K562 (cell line): ENCODE measurements at regions not wholly inside any gene's neighbourhood (a gene's known extent, or its start where the extent isn't known, plus 50 kb on each side); places are given as distances from the start of the nearest gene placed in this dataset.

Source experiments
- ATAC-seq: fragments of 200-7000 bp; cut with Tn5 transposase; 3 replicates; pipeline ENCODE4 v1.9.1; 2020; ENCODE audit warnings: moderate library complexity
- BruUV-seq: library from RNA; stranded (reverse); fragments of 400-500 nt; replicated peaks from 2 replicates; lab custom pipeline; 2021; lab: Mats Ljungman, UMichigan
- CTCF ChIA-PET: fragments of 300-600 bp; formaldehyde crosslinking; extraction: SDS; loops from one replicate; lab custom pipeline; 2021; ENCODE audit warnings: low intra/inter-chr PET ratio; lab: Yijun Ruan, JAX
- POLR2A ChIA-PET: fragments of 300-600, 350-650 bp; sonication (Branson Sonifier 250); formaldehyde crosslinking; extraction: SDS; loops from one replicate; lab custom pipeline; 2021; ENCODE audit warnings: antibody characterized with exemption, inconsistent platforms; lab: Yijun Ruan, JAX
- DNase-seq, 4 experiments: peaks; one replicate each; pipeline versions ENCODE4 v3.0.0 to v3.0.0-alpha.2; 2011 to 2018; ENCODE audit warnings: low spot score in 3 of 4, mixed read lengths in 3 of 4; ENCODE audit errors: extremely low read depth in 1 of 4
- FAIRE-seq: peaks from 2 replicates; lab custom pipeline; 2011; peaks lifted over from hg19 to GRCh38; lab: Jason Lieb, UNC
- H2AFZ ChIP-seq: 2 replicates; pipeline ENCODE4 v1.6.0; 2011; ENCODE audit warnings: low read depth, low read length, control low read depth, inconsistent platforms
- H3K27ac ChIP-seq: fragments of 200-600 bp; 3 replicates; pipeline ENCODE4 v1.8.0; 2011; ENCODE audit warnings: low read depth, mild to moderate bottlenecking, control low read depth, inconsistent platforms, low read length, moderate library complexity, mixed read lengths; ENCODE audit errors: extremely low read depth
- H3K27me3 ChIP-seq, 2 experiments: fragments of 300-600 bp in 1 of 2; 2 replicates in 1 of 2; 3 replicates in 1 of 2; pipeline versions ENCODE4 v1.6.0 to v1.8.0; 2011; ENCODE audit warnings: inconsistent platforms in 2 of 2, low read length in 2 of 2, mild to moderate bottlenecking in 1 of 2, mixed read lengths in 1 of 2, moderate library complexity in 1 of 2; ENCODE audit not compliant: control insufficient read depth in 2 of 2, insufficient read depth in 2 of 2
- H3K36me3 ChIP-seq: fragments of 300-600 bp; 3 replicates; pipeline ENCODE4 v1.8.0; 2011; ENCODE audit warnings: mild to moderate bottlenecking, low read length, inconsistent platforms; ENCODE audit not compliant: control insufficient read depth, insufficient read depth
- H3K4me1 ChIP-seq, 2 experiments: fragments of 200-600 bp in 1 of 2; replicated peaks in 1 of 2; 2 replicates in 1 of 2; 3 replicates in 1 of 2; pipeline versions ENCODE4 v1.5.1 to v1.8.0; 2011; ENCODE audit warnings: inconsistent platforms in 2 of 2, low read length in 2 of 2, mild to moderate bottlenecking in 1 of 2, mixed read lengths in 1 of 2, moderate library complexity in 1 of 2; ENCODE audit not compliant: control insufficient read depth in 2 of 2, insufficient read depth in 2 of 2
- H3K4me2 ChIP-seq: 2 replicates; pipeline ENCODE4 v1.6.1; 2011; ENCODE audit warnings: low read length, control low read depth, inconsistent platforms, mixed read lengths; ENCODE audit not compliant: insufficient read depth
- H3K4me3 ChIP-seq: fragments of 200-600 bp; sonication (generic), shearing (Covaris generic); 2 replicates; pipeline ENCODE4 v1.5.1; 2016; ENCODE audit warnings: control low read depth, inconsistent platforms
- H3K79me2 ChIP-seq: fragments of 200-600 bp; 3 replicates; pipeline ENCODE4 v1.8.0; 2011; ENCODE audit warnings: low read length, inconsistent platforms; ENCODE audit not compliant: control insufficient read depth, insufficient read depth
- H3K9ac ChIP-seq, 2 experiments: 2 replicates each; pipeline versions ENCODE4 v1.6.0 to v1.6.1; 2011; ENCODE audit warnings: low read depth in 2 of 2, low read length in 2 of 2, control low read depth in 1 of 2, inconsistent platforms in 1 of 2, mild to moderate bottlenecking in 1 of 2, mixed read lengths in 1 of 2; ENCODE audit not compliant: insufficient read depth in 1 of 2
- H3K9me1 ChIP-seq: one replicate; pipeline ENCODE4 v1.6.0; 2011; ENCODE audit warnings: inconsistent platforms, mild to moderate bottlenecking, low read length, moderate library complexity; ENCODE audit not compliant: control insufficient read depth, insufficient read depth
- H3K9me3 ChIP-seq: replicated peaks from 2 replicates; pipeline ENCODE4 v1.5.1; 2011; ENCODE audit warnings: low read depth, low read length, inconsistent platforms; ENCODE audit not compliant: control insufficient read depth, insufficient read depth
- H4K20me1 ChIP-seq: replicated peaks from 2 replicates; pipeline ENCODE4 v1.6.1; 2011; ENCODE audit warnings: low read length, inconsistent platforms, mixed read lengths; ENCODE audit not compliant: control insufficient read depth, insufficient read depth
- ARID3B ChIP-seq: fragments of 250-450 bp; sonication (Bioruptor Pico); IDR thresholded peaks from 2 replicates; pipeline ENCODE4 v1.4.0; 2020; ENCODE audit warnings: borderline replicate concordance
- ELF4 ChIP-seq: fragments of 450-650 bp; formaldehyde crosslinking; IDR thresholded peaks from 2 replicates; pipeline ENCODE4 v1.4.0; 2022; ENCODE audit warnings: missing genetic modification characterization
- HDAC1 ChIP-seq, 2 experiments: fragments of 450-650 bp; IDR thresholded peaks; 2 replicates each; pipeline ENCODE4 v1.6.1; 2016 to 2017; ENCODE audit warnings: inconsistent platforms in 1 of 2, mild to moderate bottlenecking in 1 of 2, moderate library complexity in 1 of 2
- KAT7 ChIP-seq: sonication (generic); formaldehyde crosslinking; IDR thresholded peaks from 2 replicates; pipeline ENCODE4 v1.8.0; 2022; ENCODE audit warnings: missing genetic modification reagents, mild to moderate bottlenecking, borderline replicate concordance
- MTA1 ChIP-seq: fragments of 450-650 bp; IDR thresholded peaks from 2 replicates; pipeline ENCODE4 v1.6.1; 2017; ENCODE audit warnings: borderline replicate concordance
- OTX1 ChIP-seq: fragments of 450-650 bp; formaldehyde crosslinking; IDR thresholded peaks from 2 replicates; pipeline ENCODE4 v1.4.0; 2022; ENCODE audit warnings: mild to moderate bottlenecking
- RBM39 ChIP-seq: fragments of 200-400 bp; formaldehyde crosslinking; optimal IDR thresholded peaks from 2 replicates; pipeline ENCODE3; 2018; ENCODE audit warnings: low read depth, low read length
- SMARCE1 ChIP-seq: fragments of 450-650 bp; IDR thresholded peaks from 2 replicates; pipeline ENCODE4 v1.7.1; 2016; ENCODE audit warnings: mild to moderate bottlenecking
- THRB ChIP-seq: fragments of 450-650 bp; formaldehyde crosslinking; conservative IDR thresholded peaks from 2 replicates; pipeline ENCODE4 v1.4.0; 2022; ENCODE audit warnings: mild to moderate bottlenecking, missing genetic modification characterization
- ZBED1 ChIP-seq: IDR thresholded peaks from 2 replicates; pipeline ENCODE4 v1.6.1; 2014
- ZBTB26 ChIP-seq: fragments of 450-650 bp; formaldehyde crosslinking; IDR thresholded peaks from 2 replicates; pipeline ENCODE4 v1.4.0; 2022; ENCODE audit warnings: missing genetic modification characterization
- ZNF146 ChIP-seq: IDR thresholded peaks from one replicate; pipeline ENCODE4 v1.6.1; 2018; ENCODE audit warnings: missing compliant biosample characterization; ENCODE audit not compliant: unreplicated experiment
- ZNF263 ChIP-seq: sonication (generic); formaldehyde crosslinking; IDR thresholded peaks from 2 replicates; pipeline ENCODE4 v1.8.0; 2022; ENCODE audit warnings: mild to moderate bottlenecking, missing genetic modification reagents, borderline replicate concordance
- ZNF512 ChIP-seq: IDR thresholded peaks from 2 replicates; pipeline ENCODE4 v1.6.1; 2016; ENCODE audit warnings: missing genetic modification characterization, missing compliant biosample characterization
- WGBS: fragments of 100-300 bp; shearing (Covaris generic); methylation state at CpG from one replicate; pipeline ENCODE4 v1.1.6; 2016; ENCODE audit warnings: low coverage, mixed read lengths; ENCODE audit not compliant: insufficient coverage; ENCODE audit errors: missing lambda C conversion rate; 5-methylcytosine and 5-hydroxymethylcytosine counted together
- in situ Hi-C: fragments of 300-500 bp; cut with MboI; formaldehyde crosslinking; loops from 4 replicates; pipeline ENCODE4 v1.15.0; 2018; ENCODE audit warnings: inconsistent platforms, mixed read lengths
- intact Hi-C: fragments of 100-400 bp; cut with micrococcal nuclease; formaldehyde crosslinking; loops from 2 replicates; pipeline ENCODE4 v1.14.2; 2022

- peak; percentile 29 for FAIRE-seq
Measured at GRCh38 chr7:121002-121785, 71.2 kb upstream of the FAM20C start.

More at GRCh38 chr7:121002-121785, 71.2 kb upstream of the FAM20C start:
- peaks cover 10% of the 10 kb centered on the region; the same call in 1 of the 2 replicates for H4K20me1 ChIP-seq
- no peak for TF ChIP-seq ARID3B (CRISPR knock-in tag)
- peak; percentile 93 for TF ChIP-seq ZNF263 (CRISPR knock-in tag)
- 0 out of 2 replicates have a peak, but pooled peaks have one; percentile 71 for TF ChIP-seq OTX1
- 0 out of 2 replicates have a peak, but pooled peaks have one; percentile 28 for TF ChIP-seq ELF4 (CRISPR knock-in tag)
- no peak for TF ChIP-seq ZNF146
- TF ChIP-seq HDAC1 (IDR thresholded peaks at IDR 0.05), result peak in 1 of 2 experiments; percentile 21; a peak in 1 of 4 replicates
- 0 out of 2 replicates have a peak, but pooled peaks have one; percentile 20 for TF ChIP-seq MTA1
- TF ChIP-seq KAT7, result no peak
- 0 out of 2 replicates have a peak, but pooled peaks have one; percentile 14 for TF ChIP-seq SMARCE1
- TF ChIP-seq ZBED1, result no peak
- TF ChIP-seq THRB (CRISPR knock-in tag), result 0 out of 2 replicates have a peak, but pooled peaks have one; percentile 31
- no peak for TF ChIP-seq RBM39
- peak; percentile 50; the same call in 1 of the 2 replicates for TF ChIP-seq ZBTB26 (CRISPR knock-in tag)
- peak; percentile 77 for TF ChIP-seq ZNF512 (tag)
- H3K27me3 ChIP-seq, result peaks cover 47 to 66% of the 10 kb centered on the region in 2 experiments
- no peaks in the 10 kb centered on the region for H3K79me2 ChIP-seq
- H3K4me2 ChIP-seq, result no peak overlapping the region; the same call in none of the 2 replicates
- no peaks in the 10 kb centered on the region for H3K9me1 ChIP-seq
- ATAC-seq, result no peak
- H2AFZ ChIP-seq, result no peak overlapping the region
- in situ Hi-C loops (no loop called here), intact Hi-C loops (no loop called here)
- no peak overlapping the region for H3K4me3 ChIP-seq
- H3K9ac ChIP-seq, result no peak overlapping the region
- no peaks in the 10 kb centered on the region for H3K9me3 ChIP-seq
- BruUV-seq, result no TSS peak
- H3K27ac ChIP-seq, result no peak overlapping the region
- peaks cover 7 to 32% of the 10 kb centered on the region in 2 experiments; a peak in 3 of 5 replicates for H3K4me1 ChIP-seq
- CTCF ChIA-PET, result interaction anchor here (0.5 kb wide), 1 partner anchor 35 kb away, joined by 4 read pairs; no protein-coding TSS in a partner anchor
- no peaks in the 10 kb centered on the region for H3K36me3 ChIP-seq
- POLR2A ChIA-PET, result interaction anchor here (1.3 kb wide), 1 partner anchor 11 kb away, joined by 4 read pairs; no protein-coding TSS in a partner anchor
- DNase-seq, result no peak
- 4% methylated on average over 14 of the region's 18 CpGs for WGBS
